Left lung (tissue), 4 donors: ENCODE measurements at regions not wholly inside any gene's neighbourhood (a gene's known extent, or its start where the extent isn't known, plus 50 kb on each side); places are given as distances from the start of the nearest gene placed in this dataset.

Experiments
- ATAC-seq: fragments of 200-7000 bp; cut with Tn5 transposase; one replicate; pipeline ENCODE4 v1.9.1; 2020; ENCODE audit warnings: moderate library complexity
- DNase-seq, 4 donors: peaks; one replicate each; pipeline ENCODE4 v3.0.0-alpha.2; 2013 to 2020
- H3K27ac ChIP-seq, 2 donors: fragments of 200-600 bp; sonication (generic) in 1 of 2; one replicate each; pipeline versions ENCODE4 v1.5.0 to v1.8.0; 2020 to 2021
- H3K27me3 ChIP-seq, 2 donors: fragments of 200-600 bp; sonication (generic) in 1 of 2; one replicate each; pipeline versions ENCODE4 v1.5.0 to v1.8.0; 2020 to 2021
- H3K36me3 ChIP-seq, 2 donors: fragments of 200-600 bp; sonication (generic) in 1 of 2; one replicate each; pipeline versions ENCODE4 v1.5.0 to v1.8.0; 2020 to 2021
- H3K4me1 ChIP-seq, 2 donors: fragments of 200-600 bp; one replicate each; pipeline ENCODE4 v1.8.0; 2021
- H3K4me3 ChIP-seq, 2 donors: fragments of 200-600 bp; sonication (generic) in 1 of 2; one replicate each; pipeline versions ENCODE4 v1.5.0 to v1.8.0; 2020 to 2021; ENCODE audit warnings: mild to moderate bottlenecking in 1 of 2
- H3K9me3 ChIP-seq, 2 donors: fragments of 200-600 bp; sonication (generic) in 1 of 2; one replicate each; pipeline versions ENCODE4 v1.5.0 to v1.8.0; 2020 to 2021
- intact Hi-C, 2 donors: fragments of 100-400 bp; cut with DNase I; formaldehyde crosslinking; loops; one replicate each; pipeline versions ENCODE4 v1.11.2 to v1.14.2; 2022
- TF ChIP-seq, protein P1 (sequence below), 2 donors: fragments of 200-600 bp; sonication (generic) in 1 of 2; IDR thresholded peaks; one replicate each; pipeline versions ENCODE4 v1.5.0 to v1.8.0; 2021; ENCODE audit warnings: antibody characterized with exemption in 2 of 2
- donor health status: DM: no; HTN: yes; CAD: no.
- donor health status: DM: no; HTN: no; CAD: no.

DNA sequence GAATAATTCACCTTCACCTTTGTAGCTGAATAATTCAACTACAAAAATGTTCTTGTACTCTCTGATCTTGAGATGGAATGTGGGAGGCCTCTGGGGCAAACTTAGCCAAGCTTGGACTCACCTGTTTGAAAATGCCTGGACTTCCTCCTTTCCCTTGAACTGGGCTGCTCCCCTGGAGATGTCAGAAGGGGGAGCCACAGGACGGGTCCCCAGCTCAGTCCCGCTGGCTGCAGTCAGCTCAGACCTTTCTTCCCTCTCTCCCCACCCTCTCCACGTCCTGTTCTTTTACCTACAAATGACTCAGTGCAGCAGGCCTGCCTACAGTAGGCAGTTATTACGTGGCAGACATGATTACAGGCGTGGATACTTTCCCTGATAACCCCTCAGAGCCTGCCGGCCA is 131.5 kb upstream of the RALGAPA2 start:
- H3K27me3 ChIP-seq = no peaks in the 10 kb centered on the region
- no peak overlapping the region for H3K27ac ChIP-seq
- no peak overlapping the region for H3K4me3 ChIP-seq
- H3K36me3 ChIP-seq = no peaks in the 10 kb centered on the region
- no peaks in the 10 kb centered on the region for H3K4me1 ChIP-seq
- DNase-seq = peak in 1 of 4 donors; percentile 13
- TF ChIP-seq, protein P1, sequence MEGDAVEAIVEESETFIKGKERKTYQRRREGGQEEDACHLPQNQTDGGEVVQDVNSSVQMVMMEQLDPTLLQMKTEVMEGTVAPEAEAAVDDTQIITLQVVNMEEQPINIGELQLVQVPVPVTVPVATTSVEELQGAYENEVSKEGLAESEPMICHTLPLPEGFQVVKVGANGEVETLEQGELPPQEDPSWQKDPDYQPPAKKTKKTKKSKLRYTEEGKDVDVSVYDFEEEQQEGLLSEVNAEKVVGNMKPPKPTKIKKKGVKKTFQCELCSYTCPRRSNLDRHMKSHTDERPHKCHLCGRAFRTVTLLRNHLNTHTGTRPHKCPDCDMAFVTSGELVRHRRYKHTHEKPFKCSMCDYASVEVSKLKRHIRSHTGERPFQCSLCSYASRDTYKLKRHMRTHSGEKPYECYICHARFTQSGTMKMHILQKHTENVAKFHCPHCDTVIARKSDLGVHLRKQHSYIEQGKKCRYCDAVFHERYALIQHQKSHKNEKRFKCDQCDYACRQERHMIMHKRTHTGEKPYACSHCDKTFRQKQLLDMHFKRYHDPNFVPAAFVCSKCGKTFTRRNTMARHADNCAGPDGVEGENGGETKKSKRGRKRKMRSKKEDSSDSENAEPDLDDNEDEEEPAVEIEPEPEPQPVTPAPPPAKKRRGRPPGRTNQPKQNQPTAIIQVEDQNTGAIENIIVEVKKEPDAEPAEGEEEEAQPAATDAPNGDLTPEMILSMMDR (IDR thresholded peaks at IDR 0.05) = no peak
- H3K9me3 ChIP-seq = no peaks in the 10 kb centered on the region
- no peak for ATAC-seq
- intact Hi-C loops = no loop called here

GRCh38 chr20:20839771-20840170 is 127.3 kb upstream of the RALGAPA2 start:
- H3K4me3 ChIP-seq = no peak overlapping the region
- TF ChIP-seq, protein P1 (IDR thresholded peaks at IDR 0.05) = no peak
- H3K36me3 ChIP-seq = no peaks in the 10 kb centered on the region
- no peaks in the 10 kb centered on the region for H3K9me3 ChIP-seq
- H3K27ac ChIP-seq = no peak overlapping the region
- peaks cover 0 to 19% of the 10 kb centered on the region in 2 donors for H3K27me3 ChIP-seq
- no peak for ATAC-seq
- intact Hi-C loops = loop anchor here in 1 of 2 donors (10.0 kb wide), 1 partner anchor 665 kb away; no protein-coding TSS in a partner anchor
- no peak for DNase-seq
- peaks cover 0 to 6% of the 10 kb centered on the region in 2 donors for H3K4me1 ChIP-seq

DNA sequence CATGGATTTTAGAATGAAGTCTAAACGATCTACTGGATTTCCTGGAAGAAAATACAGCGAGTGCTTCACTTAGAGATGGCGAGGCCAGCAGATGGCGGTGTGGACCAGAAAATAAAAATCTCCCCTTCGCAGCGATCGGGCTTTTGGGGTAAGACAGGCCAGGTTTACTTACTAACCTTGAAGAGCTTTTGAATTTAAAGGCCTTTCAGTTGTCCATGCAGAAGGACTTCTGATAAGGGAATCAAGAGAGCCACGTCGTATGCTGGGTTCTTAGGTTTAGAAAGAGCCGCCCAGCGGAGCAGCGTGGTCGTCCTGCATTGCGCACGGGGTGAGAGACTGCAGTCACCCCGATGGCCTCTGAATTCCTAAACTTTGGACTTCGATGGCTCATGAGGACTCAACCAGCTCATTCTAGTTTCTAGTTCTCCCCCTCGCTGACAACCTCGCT is 125.2 kb upstream of the RALGAPA2 start:
- H3K36me3 ChIP-seq = no peaks in the 10 kb centered on the region
- intact Hi-C loops = loop anchor here in 1 of 2 donors (10.0 kb wide), 1 partner anchor 667 kb away; no protein-coding TSS in a partner anchor
- H3K9me3 ChIP-seq = no peaks in the 10 kb centered on the region
- H3K27me3 ChIP-seq = peaks cover 0 to 19% of the 10 kb centered on the region in 2 donors
- TF ChIP-seq, protein P1 (IDR thresholded peaks at IDR 0.05) = peak; percentile 56 to 61
- ATAC-seq = peak; percentile 93
- DNase-seq = peak in 2 of 4 donors; percentile 55 to 76
- H3K27ac ChIP-seq = no peak overlapping the region
- H3K4me3 ChIP-seq = no peak overlapping the region
- H3K4me1 ChIP-seq = peaks cover 0 to 6% of the 10 kb centered on the region in 2 donors

DNA sequence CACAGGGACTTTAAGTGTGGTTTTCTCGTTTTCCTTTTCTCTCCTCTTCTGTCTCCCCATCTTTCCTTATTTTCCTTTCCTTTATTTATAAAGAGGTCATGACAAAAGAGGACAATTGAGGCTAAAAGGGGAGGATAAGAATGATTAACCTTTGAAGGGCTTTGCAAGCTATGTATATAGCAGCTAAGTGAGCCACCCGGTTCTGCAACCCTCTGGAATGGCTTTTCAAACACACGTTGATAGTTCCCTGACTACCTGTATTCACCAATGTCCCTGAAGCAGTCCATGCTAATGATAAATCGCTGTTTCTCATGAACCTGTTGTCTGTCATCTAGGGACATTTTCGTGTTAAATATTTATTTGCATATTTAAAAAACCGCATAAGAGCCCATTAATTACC is 124.4 kb upstream of the RALGAPA2 start:
- Histone ChIP-seq H3K36me3 (no peaks in the 10 kb centered on the region), H3K27ac (no peak overlapping the region), H3K27me3 (peaks cover 0 to 19% of the 10 kb centered on the region in 2 donors), H3K4me3 (no peak overlapping the region), H3K4me1 (peaks cover 0 to 6% of the 10 kb centered on the region in 2 donors), H3K9me3 (no peaks in the 10 kb centered on the region)
- intact Hi-C loops = loop anchor here in 1 of 2 donors (10.0 kb wide), 1 partner anchor 668 kb away; no protein-coding TSS in a partner anchor
- no peak for ATAC-seq
- TF ChIP-seq, protein P1 (IDR thresholded peaks at IDR 0.05) = no peak
- peak in 1 of 4 donors; percentile 42 for DNase-seq

DNA sequence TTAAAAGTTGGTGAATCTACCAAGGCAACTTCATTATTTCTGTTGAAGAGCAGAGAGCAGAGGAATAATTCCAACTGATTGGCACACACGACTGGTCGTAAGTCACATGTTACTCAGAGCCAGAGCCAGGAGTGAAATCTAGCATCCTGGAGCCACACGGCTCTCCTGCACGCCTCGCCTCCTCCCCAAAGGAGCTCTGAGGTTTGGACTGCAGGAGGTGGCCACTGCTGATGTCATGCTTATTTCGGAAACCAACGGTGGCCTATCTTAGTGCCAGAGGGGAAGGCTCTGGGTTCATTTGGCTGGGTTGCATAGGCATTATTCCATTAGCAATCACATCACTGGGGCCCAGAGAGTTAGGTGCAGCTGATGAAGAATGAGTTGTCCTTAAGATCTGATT is 123.5 kb upstream of the RALGAPA2 start:
- DNase-seq = no peak
- peaks cover 0 to 6% of the 10 kb centered on the region in 2 donors for H3K4me1 ChIP-seq
- intact Hi-C loops = loop anchor here in 1 of 2 donors (10.0 kb wide), 1 partner anchor 669 kb away; no protein-coding TSS in a partner anchor
- H3K27ac ChIP-seq = no peak overlapping the region
- no peaks in the 10 kb centered on the region for H3K36me3 ChIP-seq
- TF ChIP-seq, protein P1 (IDR thresholded peaks at IDR 0.05) = no peak
- no peaks in the 10 kb centered on the region for H3K9me3 ChIP-seq
- ATAC-seq = no peak
- H3K4me3 ChIP-seq = no peak overlapping the region
- peaks cover 0 to 19% of the 10 kb centered on the region in 2 donors for H3K27me3 ChIP-seq
